ENCODE measurements at regions not wholly inside any gene's neighbourhood (a gene's known extent, or its start where the extent isn't known, plus 50 kb on each side); places are given as distances from the start of the nearest gene placed in this dataset.

GRCh38 chr19:28405346-28405742 is 807.6 kb downstream of the UQCRFS1 start:
- no peak for DNase-seq (ENCODE audit: low spot score)

- DNase-seq (ENCODE audit: low spot score) = no peak
Measured at GRCh38 chr19:28404472-28404871, 808.5 kb downstream of the UQCRFS1 start.

DNA sequence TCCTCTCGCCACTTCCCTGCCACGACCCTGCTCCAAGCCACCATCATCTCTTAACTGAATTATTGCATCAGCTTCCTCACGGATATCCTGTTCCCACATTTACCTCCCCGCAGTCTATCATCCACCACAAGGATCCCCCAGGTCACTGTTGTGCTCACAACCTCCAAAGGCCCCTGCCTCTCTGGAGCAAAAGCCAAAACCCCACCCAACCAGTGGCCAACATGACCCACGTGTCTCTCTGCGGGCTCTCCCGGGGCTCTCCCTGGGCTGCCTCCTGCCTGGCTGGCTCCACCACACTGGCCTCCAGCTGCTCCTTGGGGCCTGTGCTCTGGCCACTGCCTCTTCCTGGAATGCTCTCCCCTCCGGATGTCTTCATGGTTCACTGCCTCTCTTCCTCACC is 809.3 kb downstream of the UQCRFS1 start:
- DNase-seq (ENCODE audit: low spot score) = no peak

DNA sequence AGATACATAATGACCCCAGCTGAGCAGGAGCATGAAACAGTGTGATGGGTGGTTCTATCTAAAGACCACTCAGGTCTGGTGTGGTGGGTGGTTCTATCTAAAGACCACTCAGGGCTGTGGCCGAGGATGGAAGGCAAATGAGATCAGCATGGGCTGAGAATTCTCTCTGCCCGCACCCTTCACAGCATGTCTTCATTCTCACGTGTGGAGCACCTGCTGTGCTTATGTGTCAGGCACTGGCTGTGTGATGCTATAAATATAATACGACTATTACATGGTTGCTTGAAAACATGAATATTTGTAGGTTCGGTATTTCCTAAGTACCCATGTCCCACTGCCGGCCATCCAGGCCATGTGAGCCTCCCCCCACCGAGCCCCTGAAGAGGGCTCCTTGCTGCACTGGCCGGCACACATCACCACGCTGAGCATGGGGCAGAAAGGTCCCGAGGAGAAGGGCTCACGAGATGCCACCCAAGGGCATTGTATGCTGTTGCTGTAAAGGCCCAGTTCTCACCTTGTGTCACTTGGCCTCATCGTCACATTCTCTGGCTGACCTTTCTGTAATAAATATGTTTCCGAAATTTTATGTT is 810.2 kb downstream of the UQCRFS1 start:
- DNase-seq (ENCODE audit: low spot score) = no peak

DNA sequence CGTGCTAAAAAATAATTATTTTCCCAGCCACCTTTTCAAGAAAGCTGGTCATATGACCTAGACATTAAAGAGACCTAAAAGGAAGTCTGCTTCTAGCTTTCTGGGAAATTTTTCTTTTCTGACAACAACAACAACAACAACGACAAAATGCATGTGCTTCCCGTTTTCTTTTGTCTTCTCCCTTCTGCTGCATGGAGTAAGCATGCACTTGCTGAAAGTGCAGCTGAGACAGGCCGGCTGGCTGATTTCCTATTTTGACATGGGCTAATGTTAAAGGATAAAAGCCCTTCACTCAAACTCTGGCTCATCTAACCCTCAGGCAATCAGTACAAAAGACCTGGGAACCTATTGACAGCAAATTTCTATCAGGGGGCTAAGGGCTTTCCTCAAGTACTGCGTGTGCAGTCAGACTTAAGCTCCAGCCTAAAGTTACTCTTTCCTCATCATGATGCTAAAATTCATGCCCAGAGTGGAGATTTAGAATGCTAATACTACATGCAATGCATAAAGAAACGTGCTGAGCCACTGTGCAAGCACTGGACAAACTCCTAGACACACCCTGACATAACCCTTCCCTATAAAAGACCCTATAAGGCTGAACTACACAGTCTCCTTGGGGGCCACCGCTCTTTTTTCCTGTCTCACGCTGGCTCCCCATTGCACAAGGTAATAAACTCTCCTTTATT is 811.1 kb downstream of the UQCRFS1 start:
- no peak for DNase-seq (ENCODE audit: low spot score)

GRCh38 chr19:28400953-28401671 is 811.8 kb downstream of the UQCRFS1 start:
- DNase-seq (ENCODE audit: low spot score) = no peak

DNA sequence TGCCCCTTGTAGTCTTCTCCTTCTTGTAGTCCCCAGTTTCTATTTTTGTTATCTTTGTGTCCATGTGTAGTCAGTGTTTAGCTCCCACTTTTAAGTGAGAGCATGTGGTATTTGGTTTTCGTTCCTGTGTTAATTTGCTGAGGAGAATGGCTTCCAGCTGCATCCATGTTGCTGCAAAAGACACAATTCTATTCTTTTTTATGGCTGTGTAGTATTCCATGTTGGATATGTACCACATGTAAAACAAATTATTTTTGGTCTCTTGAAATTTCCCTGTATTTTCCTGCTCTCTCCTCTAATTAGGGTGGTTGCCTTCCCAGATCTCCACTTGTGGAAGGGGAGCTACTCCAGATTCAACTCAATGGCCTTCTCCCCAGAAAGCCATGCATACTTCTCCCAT is 813.8 kb downstream of the UQCRFS1 start:
- DNase-seq (ENCODE audit: low spot score) = no peak

GRCh38 chr19:28397800-28398199 is 815.2 kb downstream of the UQCRFS1 start:
- no peak for DNase-seq (ENCODE audit: low spot score)

DNA sequence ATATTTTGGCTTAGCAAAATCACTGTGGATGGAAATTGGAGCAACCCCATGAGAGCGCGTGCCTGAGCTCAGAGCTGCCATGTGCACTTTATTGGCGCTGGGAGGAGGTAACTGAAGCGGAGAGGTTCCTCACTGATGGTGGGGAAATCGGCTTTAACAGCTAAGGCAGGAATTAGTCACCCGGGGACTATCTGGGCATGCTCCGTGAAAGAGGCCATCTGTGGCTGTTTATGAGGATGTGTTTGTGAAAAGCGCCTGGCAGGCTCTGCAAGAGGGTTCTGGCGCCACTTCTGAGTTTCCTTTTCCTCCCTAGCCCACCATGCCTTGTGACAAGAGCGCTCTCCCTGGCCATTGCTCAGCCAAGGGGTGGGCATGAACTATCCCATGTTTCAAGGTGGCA is 815.6 kb downstream of the UQCRFS1 start:
- DNase-seq (ENCODE audit: low spot score) = no peak

DNA sequence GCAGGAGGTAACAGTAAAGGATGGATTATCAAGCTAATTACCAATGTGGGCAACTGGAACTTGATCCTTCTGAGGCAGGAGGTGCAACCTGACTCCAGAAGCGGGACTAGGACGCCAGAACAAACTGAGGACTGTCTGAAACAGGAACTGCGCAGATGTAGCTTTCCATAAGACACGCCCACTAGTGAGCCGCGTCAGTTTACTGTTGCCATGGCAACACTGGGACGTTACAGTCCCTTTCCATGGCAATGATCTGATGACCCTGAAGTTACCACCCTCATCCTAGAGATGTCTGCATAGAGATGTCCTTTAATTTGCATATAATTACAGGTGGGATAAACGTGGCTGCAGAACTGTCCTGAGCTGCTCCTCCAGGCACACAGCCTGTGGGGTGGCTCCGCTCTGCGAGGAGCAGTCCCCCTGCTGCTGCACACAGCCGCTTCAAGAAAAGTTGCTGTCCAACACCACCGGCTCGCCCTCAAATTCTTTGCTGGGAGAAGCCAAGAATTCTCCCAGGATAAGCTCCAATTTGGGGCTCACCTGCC is 816.6 kb downstream of the UQCRFS1 start:
- no peak for DNase-seq (ENCODE audit: low spot score)

DNA sequence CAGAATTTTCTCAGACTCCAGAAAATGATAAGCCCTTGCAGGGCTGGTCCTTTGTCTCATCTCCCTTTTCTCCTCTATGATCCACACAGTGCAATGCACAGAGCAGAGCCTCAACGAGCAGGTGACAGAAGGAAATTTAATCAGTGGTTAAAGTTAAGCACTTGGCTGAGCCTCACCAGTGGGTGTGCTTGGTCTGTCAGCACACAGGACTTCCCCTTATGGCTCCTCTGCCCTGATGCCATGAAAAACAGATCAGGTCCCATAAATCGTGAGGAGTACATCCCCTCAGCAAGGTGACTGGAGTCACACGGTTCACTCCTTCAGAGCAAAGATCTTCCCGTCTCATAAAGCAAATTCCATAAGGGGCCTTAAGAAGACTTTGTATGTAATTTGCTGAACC is 818.2 kb downstream of the UQCRFS1 start:
- DNase-seq (ENCODE audit: low spot score) = no peak

- DNase-seq (ENCODE audit: low spot score) = no peak
Measured at GRCh38 chr19:28393574-28394336, 819.2 kb downstream of the UQCRFS1 start.

DNA sequence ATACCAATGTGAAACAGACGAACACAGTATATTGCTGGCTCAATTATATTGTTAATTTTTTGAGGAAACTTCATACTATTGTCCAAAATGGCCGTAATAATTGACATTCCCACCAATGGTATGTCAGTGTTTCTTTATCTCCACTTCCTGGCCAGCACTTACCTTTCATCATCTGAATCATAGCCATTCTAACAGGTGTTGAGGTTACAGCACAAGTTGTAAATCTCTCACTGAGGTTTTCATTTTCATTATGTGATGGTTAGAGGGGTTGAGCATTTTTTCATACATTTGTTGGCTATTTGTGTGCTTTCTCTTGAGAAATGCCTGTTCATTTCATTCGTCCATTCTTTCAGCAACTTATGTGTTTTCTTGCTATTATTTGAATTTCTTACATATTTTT is 824.0 kb downstream of the UQCRFS1 start:
- no peak for DNase-seq (ENCODE audit: low spot score)

DNA sequence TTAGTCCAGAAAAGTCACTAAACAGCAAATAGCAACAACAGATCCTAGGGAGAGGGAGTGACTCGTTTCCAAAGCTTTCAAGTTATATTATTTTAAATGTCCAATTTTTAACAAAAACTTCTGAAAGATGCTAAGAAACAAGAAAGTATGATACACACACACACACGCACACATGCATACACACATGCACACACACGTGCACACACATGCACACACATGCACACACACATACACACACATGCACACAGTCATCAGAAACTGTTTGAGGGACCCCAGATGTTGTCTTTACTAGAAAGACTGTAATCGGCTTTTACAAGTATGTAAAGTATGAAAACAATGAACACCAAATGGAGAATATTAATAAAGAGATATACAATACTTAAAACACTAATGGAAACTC is 825.4 kb downstream of the UQCRFS1 start:
- DNase-seq (ENCODE audit: low spot score) = no peak

GRCh38 chr19:28386470-28386869 is 826.5 kb downstream of the UQCRFS1 start:
- no peak for DNase-seq (ENCODE audit: low spot score)

GRCh38 chr19:28386066-28386465 is 826.9 kb downstream of the UQCRFS1 start:
- DNase-seq (ENCODE audit: low spot score) = no peak

DNA sequence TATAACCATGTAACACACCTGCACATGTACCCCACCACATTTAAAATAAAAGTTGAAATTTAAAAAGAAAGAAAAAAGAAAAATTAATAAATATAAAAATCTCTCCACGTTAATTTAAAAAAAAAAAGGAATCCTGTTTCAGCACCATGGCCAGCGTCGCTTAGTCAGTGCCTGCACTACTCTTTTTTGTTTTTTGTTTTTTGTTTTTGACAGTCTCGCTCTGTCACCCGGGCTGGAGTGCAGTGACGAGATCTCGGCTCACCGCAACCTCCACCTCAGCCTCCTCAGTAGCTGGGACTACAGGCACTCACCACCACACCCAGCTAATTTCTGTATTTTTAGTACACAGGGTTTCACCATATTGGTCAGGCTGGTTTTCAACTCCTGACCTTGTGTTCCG is 835.9 kb downstream of the UQCRFS1 start:
- no peak for DNase-seq (ENCODE audit: low spot score)

DNA sequence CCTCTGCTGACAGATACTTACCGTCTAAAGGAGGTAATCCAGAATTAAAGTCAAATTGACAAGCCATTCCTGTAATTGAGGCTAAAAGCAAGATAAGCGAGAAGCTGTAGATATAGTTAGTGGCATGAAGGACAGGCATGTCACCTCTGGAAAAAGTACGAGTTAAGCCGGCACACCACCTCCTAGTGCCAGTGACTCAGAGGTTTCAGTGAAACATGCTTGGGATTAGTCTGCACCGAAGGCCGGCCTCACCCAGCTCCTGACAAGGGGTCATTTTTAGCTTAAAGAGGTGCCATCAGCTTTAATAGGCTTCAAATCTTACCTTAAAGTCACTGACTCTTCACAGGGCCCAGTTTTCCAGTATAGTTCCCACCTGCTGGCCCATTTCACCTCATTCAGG is 838.0 kb downstream of the UQCRFS1 start:
- no peak for DNase-seq (ENCODE audit: low spot score)

- no peak for DNase-seq (ENCODE audit: low spot score)
Measured at GRCh38 chr19:28372576-28373247, 840.2 kb downstream of the UQCRFS1 start.

DNA sequence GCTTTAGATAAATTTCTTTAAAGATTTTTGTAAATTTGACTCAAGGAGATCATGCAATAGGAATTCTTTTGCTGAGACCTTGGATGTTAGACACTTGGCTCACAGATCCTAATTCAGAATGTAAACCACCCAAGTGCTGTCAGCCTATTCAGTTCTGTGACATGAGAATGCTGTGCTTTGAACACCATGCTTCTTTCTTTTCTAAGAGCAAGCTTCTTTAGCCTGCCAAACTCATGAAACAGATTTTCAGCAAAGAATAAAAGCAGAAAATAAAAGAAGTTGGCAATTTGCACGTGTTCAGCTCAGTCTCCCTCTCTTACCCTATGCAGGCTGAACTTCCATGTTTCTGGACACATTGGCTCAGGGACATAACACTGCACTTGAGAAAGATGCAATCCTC is 845.8 kb downstream of the UQCRFS1 start:
- DNase-seq (ENCODE audit: low spot score) = no peak

DNA sequence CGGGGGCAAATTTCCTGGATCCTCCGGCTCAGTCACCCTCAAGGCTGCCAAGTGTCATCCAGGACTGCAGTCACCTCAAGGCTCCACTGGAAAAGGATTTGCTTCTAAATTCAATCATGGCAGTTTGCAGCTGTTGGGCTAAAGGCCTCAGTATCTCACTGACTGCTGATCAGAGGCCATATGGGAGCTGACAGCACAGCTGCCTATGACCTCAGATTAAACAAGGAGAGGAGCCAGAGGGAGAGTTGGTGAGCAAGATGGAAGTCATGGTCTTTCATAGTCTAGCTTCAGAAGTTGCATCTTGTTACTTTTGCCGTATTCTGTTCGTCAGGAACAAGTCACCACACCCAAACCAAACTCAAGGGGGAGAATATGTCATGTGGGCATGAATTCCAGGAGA is 849.7 kb downstream of the UQCRFS1 start:
- DNase-seq (ENCODE audit: low spot score) = no peak
